K562 (cell line): ENCODE measurements at regions not wholly inside any gene's neighbourhood (a gene's known extent, or its start where the extent isn't known, plus 50 kb on each side); places are given as distances from the start of the nearest gene placed in this dataset.
"Not testable (repeated sequence)": the region's sequence is repeated elsewhere in the genome, so short reads cannot be mapped to it uniquely, and the experiment has no call there.

Experiments
- ATAC-seq: fragments of 200-7000 bp; cut with Tn5 transposase; 3 replicates; pipeline ENCODE4 v1.9.1; 2020; ENCODE audit warnings: moderate library complexity
- BruUV-seq: library from RNA; stranded (reverse); fragments of 400-500 nt; replicated peaks from 2 replicates; lab custom pipeline; 2021; lab: Mats Ljungman, UMichigan
- CTCF ChIA-PET: fragments of 300-600 bp; formaldehyde crosslinking; extraction: SDS; loops from one replicate; lab custom pipeline; 2021; ENCODE audit warnings: low intra/inter-chr PET ratio; lab: Yijun Ruan, JAX
- POLR2A ChIA-PET: fragments of 300-600, 350-650 bp; sonication (Branson Sonifier 250); formaldehyde crosslinking; extraction: SDS; loops from one replicate; lab custom pipeline; 2021; ENCODE audit warnings: antibody characterized with exemption, inconsistent platforms; lab: Yijun Ruan, JAX
- DNase-seq, 4 experiments: peaks; one replicate each; pipeline versions ENCODE4 v3.0.0 to v3.0.0-alpha.2; 2011 to 2018; ENCODE audit warnings: low spot score in 3 of 4, mixed read lengths in 3 of 4; ENCODE audit errors: extremely low read depth in 1 of 4
- FAIRE-seq: peaks from 2 replicates; lab custom pipeline; 2011; peaks lifted over from hg19 to GRCh38; lab: Jason Lieb, UNC
- H2AFZ ChIP-seq: 2 replicates; pipeline ENCODE4 v1.6.0; 2011; ENCODE audit warnings: low read depth, low read length, control low read depth, inconsistent platforms
- H3K27ac ChIP-seq: fragments of 200-600 bp; 3 replicates; pipeline ENCODE4 v1.8.0; 2011; ENCODE audit warnings: low read depth, mild to moderate bottlenecking, control low read depth, inconsistent platforms, low read length, moderate library complexity, mixed read lengths; ENCODE audit errors: extremely low read depth
- H3K27me3 ChIP-seq, 2 experiments: fragments of 300-600 bp in 1 of 2; 2 replicates in 1 of 2; 3 replicates in 1 of 2; pipeline versions ENCODE4 v1.6.0 to v1.8.0; 2011; ENCODE audit warnings: inconsistent platforms in 2 of 2, low read length in 2 of 2, mild to moderate bottlenecking in 1 of 2, mixed read lengths in 1 of 2, moderate library complexity in 1 of 2; ENCODE audit not compliant: control insufficient read depth in 2 of 2, insufficient read depth in 2 of 2
- H3K36me3 ChIP-seq: fragments of 300-600 bp; 3 replicates; pipeline ENCODE4 v1.8.0; 2011; ENCODE audit warnings: mild to moderate bottlenecking, low read length, inconsistent platforms; ENCODE audit not compliant: control insufficient read depth, insufficient read depth
- H3K4me1 ChIP-seq, 2 experiments: fragments of 200-600 bp in 1 of 2; replicated peaks in 1 of 2; 2 replicates in 1 of 2; 3 replicates in 1 of 2; pipeline versions ENCODE4 v1.5.1 to v1.8.0; 2011; ENCODE audit warnings: inconsistent platforms in 2 of 2, low read length in 2 of 2, mild to moderate bottlenecking in 1 of 2, mixed read lengths in 1 of 2, moderate library complexity in 1 of 2; ENCODE audit not compliant: control insufficient read depth in 2 of 2, insufficient read depth in 2 of 2
- H3K4me2 ChIP-seq: 2 replicates; pipeline ENCODE4 v1.6.1; 2011; ENCODE audit warnings: low read length, control low read depth, inconsistent platforms, mixed read lengths; ENCODE audit not compliant: insufficient read depth
- H3K4me3 ChIP-seq: fragments of 200-600 bp; sonication (generic), shearing (Covaris generic); 2 replicates; pipeline ENCODE4 v1.5.1; 2016; ENCODE audit warnings: control low read depth, inconsistent platforms
- H3K79me2 ChIP-seq: fragments of 200-600 bp; 3 replicates; pipeline ENCODE4 v1.8.0; 2011; ENCODE audit warnings: low read length, inconsistent platforms; ENCODE audit not compliant: control insufficient read depth, insufficient read depth
- H3K9ac ChIP-seq, 2 experiments: 2 replicates each; pipeline versions ENCODE4 v1.6.0 to v1.6.1; 2011; ENCODE audit warnings: low read depth in 2 of 2, low read length in 2 of 2, control low read depth in 1 of 2, inconsistent platforms in 1 of 2, mild to moderate bottlenecking in 1 of 2, mixed read lengths in 1 of 2; ENCODE audit not compliant: insufficient read depth in 1 of 2
- H3K9me1 ChIP-seq: one replicate; pipeline ENCODE4 v1.6.0; 2011; ENCODE audit warnings: inconsistent platforms, mild to moderate bottlenecking, low read length, moderate library complexity; ENCODE audit not compliant: control insufficient read depth, insufficient read depth
- H3K9me3 ChIP-seq: replicated peaks from 2 replicates; pipeline ENCODE4 v1.5.1; 2011; ENCODE audit warnings: low read depth, low read length, inconsistent platforms; ENCODE audit not compliant: control insufficient read depth, insufficient read depth
- H4K20me1 ChIP-seq: replicated peaks from 2 replicates; pipeline ENCODE4 v1.6.1; 2011; ENCODE audit warnings: low read length, inconsistent platforms, mixed read lengths; ENCODE audit not compliant: control insufficient read depth, insufficient read depth
- LARP7 ChIP-seq: fragments of 450-650 bp; IDR thresholded peaks from 2 replicates; pipeline ENCODE4 v1.6.1; 2016
- NFE2L1 ChIP-seq: fragments of 450-650 bp; IDR thresholded peaks from 2 replicates; pipeline ENCODE4 v1.6.1; 2016; ENCODE audit warnings: missing genetic modification characterization, low read depth, mild to moderate bottlenecking, missing compliant biosample characterization, moderate library complexity, borderline replicate concordance
- SP2 ChIP-seq: IDR thresholded peaks from 2 replicates; pipeline ENCODE4 v1.6.1; 2011; ENCODE audit warnings: mild to moderate bottlenecking, low read depth, low read length, moderate library complexity; ENCODE audit not compliant: poor library complexity, severe bottlenecking; ENCODE audit errors: extremely low read depth
- WGBS: fragments of 100-300 bp; shearing (Covaris generic); methylation state at CpG from one replicate; pipeline ENCODE4 v1.1.6; 2016; ENCODE audit warnings: low coverage, mixed read lengths; ENCODE audit not compliant: insufficient coverage; ENCODE audit errors: missing lambda C conversion rate; 5-methylcytosine and 5-hydroxymethylcytosine counted together
- in situ Hi-C: fragments of 300-500 bp; cut with MboI; formaldehyde crosslinking; loops from 4 replicates; pipeline ENCODE4 v1.15.0; 2018; ENCODE audit warnings: inconsistent platforms, mixed read lengths
- intact Hi-C: fragments of 100-400 bp; cut with micrococcal nuclease; formaldehyde crosslinking; loops from 2 replicates; pipeline ENCODE4 v1.14.2; 2022
- TF ChIP-seq, protein P1 (sequence below): fragments of 450-650 bp; IDR thresholded peaks from 2 replicates; pipeline ENCODE4 v1.6.1; 2017; ENCODE audit warnings: antibody characterized with exemption, mild to moderate bottlenecking

DNA sequence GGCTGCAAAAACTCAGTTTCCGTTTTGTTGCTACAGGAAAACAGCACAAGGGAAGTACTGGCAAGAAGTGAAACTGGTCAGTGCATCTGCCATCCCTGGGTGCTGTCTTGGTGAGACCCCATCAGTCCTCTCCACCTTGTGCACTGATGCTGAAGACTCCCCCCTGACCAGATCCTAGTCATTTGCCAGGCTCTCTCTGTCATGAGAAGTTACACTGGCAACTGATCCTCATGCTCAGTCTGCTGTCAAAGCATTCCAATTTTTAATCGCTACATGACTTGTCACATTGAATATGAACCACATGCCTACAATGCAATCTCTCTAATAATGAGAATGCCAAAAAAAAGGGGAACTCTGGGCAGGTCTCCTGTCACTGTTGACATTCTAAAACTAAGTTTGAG, 296.5 kb downstream of the ZIC1 start:
- no peak overlapping the region for H2AFZ ChIP-seq
- no peak overlapping the region for H3K4me3 ChIP-seq
- POLR2A ChIA-PET: no interaction called here

DNA sequence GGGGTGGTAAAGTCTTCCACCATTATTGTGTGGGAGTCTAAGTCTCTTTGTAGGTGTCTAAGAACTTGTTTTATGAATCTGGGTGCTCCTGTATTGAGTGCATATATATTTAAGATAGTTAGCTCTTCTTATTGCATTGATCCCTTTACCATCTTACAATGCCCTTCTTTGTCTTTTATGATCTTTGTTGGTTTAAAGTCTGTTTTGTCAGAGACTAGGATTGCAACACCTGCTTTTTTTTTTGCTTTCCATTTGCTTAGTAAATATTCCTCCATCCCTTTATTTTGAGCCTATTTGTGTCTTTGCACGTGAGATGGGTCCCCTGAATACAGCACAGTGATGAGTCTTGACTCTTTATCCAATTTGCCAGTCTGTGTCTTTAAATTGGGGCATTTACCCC, 301.6 kb downstream of the ZIC1 start:
- H3K9me3 ChIP-seq, in situ Hi-C loops, H3K27ac ChIP-seq, H3K4me2 ChIP-seq, H3K4me3 ChIP-seq, ATAC-seq, H3K9ac ChIP-seq, BruUV-seq, H3K79me2 ChIP-seq, H4K20me1 ChIP-seq, H3K4me1 ChIP-seq, H3K27me3 ChIP-seq, FAIRE-seq, DNase-seq, H3K36me3 ChIP-seq, H2AFZ ChIP-seq, intact Hi-C loops, CTCF ChIA-PET, POLR2A ChIA-PET, H3K9me1 ChIP-seq: not testable (repeated sequence)
- WGBS: 0% methylated on average over 1 of the region's 1 CpG

More for the DNA sequence above, 296.5 kb downstream of the ZIC1 start:
- no peaks in the 10 kb centered on the region; the same call in 1 of the 2 replicates for H3K9me3 ChIP-seq
- ATAC-seq (no peak), DNase-seq (no peak), FAIRE-seq (no peak)
- H3K9me1 ChIP-seq: no peaks in the 10 kb centered on the region
- H3K27ac ChIP-seq: no peak overlapping the region
- H3K79me2 ChIP-seq: no peaks in the 10 kb centered on the region
- H3K4me2 ChIP-seq: no peak overlapping the region
- intact Hi-C loops: no loop called here
- H3K4me1 ChIP-seq: no peaks in the 10 kb centered on the region
- 7% methylated on average over 2 of the region's 2 CpGs for WGBS
- in situ Hi-C loops: no loop called here
- CTCF ChIA-PET: no interaction called here
- no TSS peak for BruUV-seq
- H3K9ac ChIP-seq: no peak overlapping the region
- H3K27me3 ChIP-seq: no peaks in the 10 kb centered on the region
- no peaks in the 10 kb centered on the region for H3K36me3 ChIP-seq
- H4K20me1 ChIP-seq: no peaks in the 10 kb centered on the region
- TF ChIP-seq SP2: no peak
- TF ChIP-seq, protein P1, sequence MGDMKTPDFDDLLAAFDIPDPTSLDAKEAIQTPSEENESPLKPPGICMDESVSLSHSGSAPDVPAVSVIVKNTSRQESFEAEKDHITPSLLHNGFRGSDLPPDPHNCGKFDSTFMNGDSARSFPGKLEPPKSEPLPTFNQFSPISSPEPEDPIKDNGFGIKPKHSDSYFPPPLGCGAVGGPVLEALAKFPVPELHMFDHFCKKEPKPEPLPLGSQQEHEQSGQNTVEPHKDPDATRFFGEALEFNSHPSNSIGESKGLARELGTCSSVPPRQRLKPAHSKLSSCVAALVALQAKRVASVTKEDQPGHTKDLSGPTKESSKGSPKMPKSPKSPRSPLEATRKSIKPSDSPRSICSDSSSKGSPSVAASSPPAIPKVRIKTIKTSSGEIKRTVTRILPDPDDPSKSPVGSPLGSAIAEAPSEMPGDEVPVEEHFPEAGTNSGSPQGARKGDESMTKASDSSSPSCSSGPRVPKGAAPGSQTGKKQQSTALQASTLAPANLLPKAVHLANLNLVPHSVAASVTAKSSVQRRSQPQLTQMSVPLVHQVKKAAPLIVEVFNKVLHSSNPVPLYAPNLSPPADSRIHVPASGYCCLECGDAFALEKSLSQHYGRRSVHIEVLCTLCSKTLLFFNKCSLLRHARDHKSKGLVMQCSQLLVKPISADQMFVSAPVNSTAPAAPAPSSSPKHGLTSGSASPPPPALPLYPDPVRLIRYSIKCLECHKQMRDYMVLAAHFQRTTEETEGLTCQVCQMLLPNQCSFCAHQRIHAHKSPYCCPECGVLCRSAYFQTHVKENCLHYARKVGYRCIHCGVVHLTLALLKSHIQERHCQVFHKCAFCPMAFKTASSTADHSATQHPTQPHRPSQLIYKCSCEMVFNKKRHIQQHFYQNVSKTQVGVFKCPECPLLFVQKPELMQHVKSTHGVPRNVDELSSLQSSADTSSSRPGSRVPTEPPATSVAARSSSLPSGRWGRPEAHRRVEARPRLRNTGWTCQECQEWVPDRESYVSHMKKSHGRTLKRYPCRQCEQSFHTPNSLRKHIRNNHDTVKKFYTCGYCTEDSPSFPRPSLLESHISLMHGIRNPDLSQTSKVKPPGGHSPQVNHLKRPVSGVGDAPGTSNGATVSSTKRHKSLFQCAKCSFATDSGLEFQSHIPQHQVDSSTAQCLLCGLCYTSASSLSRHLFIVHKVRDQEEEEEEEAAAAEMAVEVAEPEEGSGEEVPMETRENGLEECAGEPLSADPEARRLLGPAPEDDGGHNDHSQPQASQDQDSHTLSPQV: no peak
- no peak for TF ChIP-seq NFE2L1
- no peak for TF ChIP-seq LARP7
